Gastrocnemius medialis (tissue), 4 donors: ENCODE measurements at regions not wholly inside any gene's neighbourhood (a gene's known extent, or its start where the extent isn't known, plus 50 kb on each side); places are given as distances from the start of the nearest gene placed in this dataset.

Experiments
- ATAC-seq, 2 donors: fragments of 150-250 bp; one replicate each; pipeline ENCODE4 v1.9.1; 2016
- DNase-seq, 2 donors: peaks; one replicate each; pipeline ENCODE4 v3.0.0-alpha.2; 2019
- H3K27ac ChIP-seq, 4 donors: fragments of 200-600 bp; sonication (generic); 1 replicate in 1 of 4; 2 replicates in 3 of 4; pipeline ENCODE4 v1.5.1; 2016 to 2018; ENCODE audit warnings: mild to moderate bottlenecking in 2 of 4, moderate library complexity in 1 of 4
- H3K27me3 ChIP-seq, 3 donors: fragments of 200-600 bp; sonication (generic) in 2 of 3; 1 replicate in 1 of 3; 2 replicates in 2 of 3; pipeline versions ENCODE4 v1.5.1 to v1.6.0; 2016 to 2019; ENCODE audit warnings: mild to moderate bottlenecking in 1 of 3, moderate library complexity in 1 of 3
- H3K36me3 ChIP-seq, 2 donors: fragments of 200-600 bp; sonication (generic) in 1 of 2; one replicate each; pipeline ENCODE4 v1.5.1; 2017 to 2018
- H3K4me1 ChIP-seq, 2 donors: fragments of 200-600 bp; sonication (generic) in 1 of 2; one replicate each; pipeline ENCODE4 v1.5.1; 2016 to 2017; ENCODE audit warnings: mild to moderate bottlenecking in 2 of 2
- H3K4me3 ChIP-seq, 4 donors: fragments of 200-600 bp; sonication (generic) in 3 of 4; 1 replicate in 1 of 4; 2 replicates in 3 of 4; pipeline ENCODE4 v1.5.1; 2016 to 2019; ENCODE audit warnings: mild to moderate bottlenecking in 2 of 4
- H3K9me3 ChIP-seq, 3 donors: fragments of 200-600 bp; sonication (generic) in 2 of 3; 1 replicate in 1 of 3; 2 replicates in 2 of 3; pipeline ENCODE4 v1.5.1; 2016 to 2019
- CTCF ChIP-seq, 5 experiments: fragments of 450-650 bp in 3 of 5; fragments of 200-600 bp in 2 of 5; sonication (generic) in 2 of 5; IDR thresholded peaks in 4 of 5; conservative IDR thresholded peaks in 1 of 5; 1 replicate in 4 of 5; 2 replicates in 1 of 5; pipeline ENCODE4 v1.5.1; 2016 to 2019; ENCODE audit warnings: antibody characterized with exemption in 5 of 5, mild to moderate bottlenecking in 3 of 5, moderate library complexity in 3 of 5
- POLR2A ChIP-seq, 2 donors: fragments of 450-650 bp; IDR thresholded peaks; one replicate each; pipeline ENCODE4 v1.6.1; 2017; ENCODE audit warnings: antibody characterized with exemption in 2 of 2, mild to moderate bottlenecking in 2 of 2, moderate library complexity in 2 of 2
- in situ Hi-C, 4 donors: fragments of 200-750 bp; cut with MboI; loops; one replicate each; pipeline versions ENCODE4 v1.15.0 to v1.8.0; 2017; ENCODE audit warnings: low sequenced_read_pairs in 4 of 4
- intact Hi-C: fragments of 100-400 bp; cut with DNase I; formaldehyde crosslinking; loops from one replicate; pipeline ENCODE4 v1.15.1; 2023; ENCODE audit warnings: low total_unique reads

GRCh38 chr16:86951831-86952598, 365.2 kb downstream of the C16orf95 start:
- Histone ChIP-seq H3K9me3 (no peaks in the 10 kb centered on the region), H3K36me3 (no peaks in the 10 kb centered on the region), H3K4me3 (no peak overlapping the region), H3K27ac (no peak overlapping the region), H3K27me3 (peaks cover 0 to 4% (median 2%) of the 10 kb centered on the region in 3 donors), H3K4me1 (no peaks in the 10 kb centered on the region)
- DNase-seq, result peak in 1 of 2 donors; percentile 50
- intact Hi-C loops, result no loop called here
- in situ Hi-C loops, result no loop called here
- no peak for TF ChIP-seq POLR2A (IDR thresholded peaks at IDR 0.05)
- no peak for TF ChIP-seq CTCF (IDR thresholded peaks at IDR 0.05 in 4 of 5, conservative IDR thresholded peaks at IDR 0.05 in 1 of 5)
- ATAC-seq, result peak; percentile 60 to 67

- no peaks in the 10 kb centered on the region for H3K9me3 ChIP-seq
- H3K4me1 ChIP-seq, result no peaks in the 10 kb centered on the region
- DNase-seq (no peak), ATAC-seq (no peak)
- no peak for TF ChIP-seq POLR2A (IDR thresholded peaks at IDR 0.05)
- TF ChIP-seq CTCF (IDR thresholded peaks at IDR 0.05 in 4 of 5, conservative IDR thresholded peaks at IDR 0.05 in 1 of 5), result no peak
- peaks cover 0 to 6% (median 2%) of the 10 kb centered on the region in 3 donors for H3K27me3 ChIP-seq
- in situ Hi-C loops, result no loop called here
- H3K4me3 ChIP-seq, result no peak overlapping the region
- no peak overlapping the region for H3K27ac ChIP-seq
- no peaks in the 10 kb centered on the region for H3K36me3 ChIP-seq
- intact Hi-C loops, result no loop called here
These were observed 364.4 kb downstream of the C16orf95 start for GRCh38 chr16:86952769-86953168.

GRCh38 chr16:86953631-86954391, 363.4 kb downstream of the C16orf95 start:
- peaks cover 5 to 10% (median 5%) of the 10 kb centered on the region in 3 donors for H3K27me3 ChIP-seq

GRCh38 chr16:86955136-86955855, 361.9 kb downstream of the C16orf95 start:
- no peak overlapping the region for H3K4me3 ChIP-seq
- TF ChIP-seq POLR2A (IDR thresholded peaks at IDR 0.05) (no peak), CTCF (IDR thresholded peaks at IDR 0.05 in 4 of 5, conservative IDR thresholded peaks at IDR 0.05 in 1 of 5) (no peak)
- no peaks in the 10 kb centered on the region for H3K36me3 ChIP-seq
- ATAC-seq (no peak), DNase-seq (no peak)
- H3K27ac ChIP-seq, result no peak overlapping the region
- in situ Hi-C loops (no loop called here), intact Hi-C loops (no loop called here)
- peaks cover 11 to 20% (median 11%) of the 10 kb centered on the region in 3 donors for H3K27me3 ChIP-seq
- no peaks in the 10 kb centered on the region for H3K4me1 ChIP-seq
- no peaks in the 10 kb centered on the region for H3K9me3 ChIP-seq

More at GRCh38 chr16:86953631-86954391, 363.4 kb downstream of the C16orf95 start:
- TF ChIP-seq POLR2A (IDR thresholded peaks at IDR 0.05), result no peak
- TF ChIP-seq CTCF (IDR thresholded peaks at IDR 0.05 in 4 of 5, conservative IDR thresholded peaks at IDR 0.05 in 1 of 5), result no peak
- H3K9me3 ChIP-seq, result no peaks in the 10 kb centered on the region
- H3K27ac ChIP-seq, result no peak overlapping the region
- no peak overlapping the region for H3K4me3 ChIP-seq
- H3K36me3 ChIP-seq, result no peaks in the 10 kb centered on the region
- DNase-seq, result no peak
- intact Hi-C loops, result no loop called here
- no peak for ATAC-seq
- H3K4me1 ChIP-seq, result no peaks in the 10 kb centered on the region
- in situ Hi-C loops, result no loop called here
